PFSK-1 (cell line): ENCODE measurements at regions not wholly inside any gene's neighbourhood (a gene's known extent, or its start where the extent isn't known, plus 50 kb on each side); places are given as distances from the start of the nearest gene placed in this dataset.

ENCODE experiments used
- POLR2AphosphoS5 ChIP-seq: IDR thresholded peaks from 2 replicates; pipeline ENCODE4 v1.6.1; 2012; ENCODE audit warnings: low read depth, mild to moderate bottlenecking, control low read depth, low read length, moderate library complexity
- REST ChIP-seq, 2 experiments: IDR thresholded peaks; 2 replicates each; pipeline versions ENCODE4 v1.6.1 to v1.8.0; 2011 to 2012; ENCODE audit warnings: low read depth in 2 of 2, low read length in 2 of 2, control low read depth in 1 of 2, inconsistent platforms in 1 of 2, mild to moderate bottlenecking in 1 of 2, moderate library complexity in 1 of 2; ENCODE audit not compliant: insufficient read depth in 1 of 2
- TAF1 ChIP-seq: IDR thresholded peaks from 2 replicates; pipeline ENCODE4 v1.6.1; 2012; ENCODE audit warnings: low read length, control low read depth, borderline replicate concordance; ENCODE audit not compliant: insufficient read depth

- TF ChIP-seq TAF1 = no peak
- no peak for TF ChIP-seq POLR2AphosphoS5
- no peak for TF ChIP-seq REST (IDR thresholded peaks at IDR 0.05; ENCODE audit: insufficient read depth in 1 of 2, low read depth in 2 of 2, low read length in 2 of 2)
These were observed 466.1 kb downstream of the DTHD1 start for GRCh38 chr4:36747277-36748129.
